HCT116 (cell line): ENCODE measurements at regions not wholly inside any gene's neighbourhood (a gene's known extent, or its start where the extent isn't known, plus 50 kb on each side); places are given as distances from the start of the nearest gene placed in this dataset.

Experiments
- ATAC-seq: fragments of 200-7000 bp; cut with Tn5 transposase; 2 replicates; pipeline ENCODE4 v1.9.1; 2020; ENCODE audit warnings: mild to moderate bottlenecking, moderate library complexity
- BruUV-seq: library from RNA; stranded (reverse); fragments of 400-500 nt; replicated peaks from 2 replicates; lab custom pipeline; 2021; lab: Mats Ljungman, UMichigan
- CTCF ChIA-PET: fragments of 300-600 bp; sonication (Branson Sonifier 250); formaldehyde crosslinking; loops from one replicate; lab custom pipeline; 2021; ENCODE audit warnings: antibody characterized with exemption; lab: Charles Lee
- POLR2A ChIA-PET: fragments of 300-600, 350-600 bp; sonication (Branson Sonifier 250); formaldehyde crosslinking; loops from one replicate; lab custom pipeline; 2021; ENCODE audit warnings: antibody characterized with exemption; lab: Charles Lee
- RAD21 ChIA-PET, 2 experiments: fragments of 300-600 bp; sonication (Branson Sonifier 250); formaldehyde crosslinking; loops; one replicate each; lab custom pipeline; 2023; ENCODE audit warnings: low total read pairs in 2 of 2; ENCODE audit not compliant: uncharacterized antibody in 2 of 2, unreplicated experiment in 2 of 2, low non-redundant PET in 1 of 2; lab: Charles Lee
- DNase-seq: peaks from one replicate; pipeline ENCODE4 v3.0.0-alpha.2; 2010; ENCODE audit warnings: low read depth, low spot score
- H2AFZ ChIP-seq: fragments of 200-600 bp; shearing (Covaris generic), sonication (generic); 2 replicates; pipeline ENCODE4 v1.6.1; 2017; ENCODE audit warnings: low read depth, mixed run types, mixed read lengths, antibody characterized with exemption, low read length; ENCODE audit not compliant: poor library complexity, severe bottlenecking
- H3K27ac ChIP-seq: 2 replicates; pipeline ENCODE4 v1.5.1; 2012; ENCODE audit warnings: low read depth, low read length
- H3K27me3 ChIP-seq: fragments of 200-600 bp; sonication (generic); 2 replicates; pipeline ENCODE4 v1.6.1; 2016; ENCODE audit warnings: mixed run types, low read length, mixed read lengths; ENCODE audit not compliant: insufficient read depth
- H3K36me3 ChIP-seq, 2 experiments: fragments of 200-500 bp in 1 of 2; fragments of 200-600 bp in 1 of 2; sonication (Bioruptor generic) in 1 of 2; sonication (generic) in 1 of 2; 2 replicates each; pipeline versions ENCODE4 v1.5.1 to v1.6.1; 2014 to 2016; ENCODE audit warnings: low read length in 2 of 2, inconsistent platforms in 1 of 2, mixed read lengths in 1 of 2, mixed run types in 1 of 2; ENCODE audit not compliant: insufficient read depth in 2 of 2, control insufficient read depth in 1 of 2
- H3K4me1 ChIP-seq, 2 experiments: fragments of 200-600 bp in 1 of 2; sonication (generic) in 1 of 2; 2 replicates each; pipeline versions ENCODE4 v1.5.1 to v1.6.1; 2012 to 2017; ENCODE audit warnings: low read length in 2 of 2, inconsistent platforms in 1 of 2, mild to moderate bottlenecking in 1 of 2, mixed read lengths in 1 of 2, mixed run types in 1 of 2, moderate library complexity in 1 of 2; ENCODE audit not compliant: insufficient read depth in 2 of 2, control insufficient read depth in 1 of 2
- H3K4me2 ChIP-seq: fragments of 200-600 bp; sonication (generic); 2 replicates; pipeline ENCODE4 v1.6.1; 2017; ENCODE audit warnings: mixed run types, low read length, mixed read lengths
- H3K4me3 ChIP-seq, 2 experiments: fragments of 200-600 bp in 1 of 2; sonication (generic) in 1 of 2; replicated peaks in 1 of 2; 2 replicates each; pipeline ENCODE4 v1.5.1; 2011 to 2016; ENCODE audit warnings: low read length in 2 of 2, control low read depth in 1 of 2, low read depth in 1 of 2, mild to moderate bottlenecking in 1 of 2, mixed read lengths in 1 of 2, mixed run types in 1 of 2
- H3K79me2 ChIP-seq: fragments of 200-600 bp; sonication (generic); 2 replicates; pipeline ENCODE4 v1.6.1; 2017; ENCODE audit warnings: mild to moderate bottlenecking, mixed run types, low read length, moderate library complexity, mixed read lengths; ENCODE audit not compliant: insufficient read depth
- H3K9ac ChIP-seq: fragments of 200-600 bp; sonication (generic); 2 replicates; pipeline ENCODE4 v1.6.1; 2016; ENCODE audit warnings: low read length, mixed read lengths
- H3K9me2 ChIP-seq: fragments of 200-600 bp; sonication (generic), shearing (Covaris generic); 2 replicates; pipeline ENCODE4 v1.6.1; 2017; ENCODE audit warnings: mixed run types, mild to moderate bottlenecking, moderate library complexity; ENCODE audit not compliant: insufficient read depth
- H3K9me3 ChIP-seq, 2 experiments: fragments of 200-500 bp in 1 of 2; fragments of 200-600 bp in 1 of 2; sonication (Bioruptor generic) in 1 of 2; sonication (generic) in 1 of 2; 2 replicates each; pipeline ENCODE4 v1.6.1; 2014 to 2017; ENCODE audit warnings: low read length in 2 of 2, mixed read lengths in 2 of 2, inconsistent platforms in 1 of 2, low read depth in 1 of 2, mild to moderate bottlenecking in 1 of 2, mixed run types in 1 of 2, moderate library complexity in 1 of 2; ENCODE audit not compliant: control insufficient read depth in 1 of 2, insufficient read depth in 1 of 2
- H4K20me1 ChIP-seq: fragments of 200-600 bp; sonication (generic), shearing (Covaris generic); 2 replicates; pipeline ENCODE4 v1.6.1; 2017; ENCODE audit warnings: mixed run types, mild to moderate bottlenecking, moderate library complexity; ENCODE audit not compliant: insufficient read depth
- CBX3 ChIP-seq: IDR thresholded peaks from 2 replicates; pipeline ENCODE4 v1.6.1; 2012; ENCODE audit warnings: low read depth
- CEBPB ChIP-seq: IDR thresholded peaks from 2 replicates; pipeline ENCODE4 v1.6.1; 2012; ENCODE audit warnings: low read depth
- CTCF ChIP-seq, 3 experiments: fragments of 200-600 bp in 1 of 3; sonication (generic) in 1 of 3; IDR thresholded peaks in 2 of 3; conservative IDR thresholded peaks in 1 of 3; 2 replicates each; pipeline ENCODE4 v1.5.1; 2012 to 2017; ENCODE audit warnings: low read depth in 2 of 3, low read length in 2 of 3, antibody characterized with exemption in 1 of 3, borderline replicate concordance in 1 of 3, control low read depth in 1 of 3, mild to moderate bottlenecking in 1 of 3, mixed read lengths in 1 of 3, mixed run types in 1 of 3, moderate library complexity in 1 of 3; ENCODE audit not compliant: insufficient read depth in 1 of 3
- ELF1 ChIP-seq: IDR thresholded peaks from 2 replicates; pipeline ENCODE4 v1.6.1; 2012; ENCODE audit warnings: low read depth, borderline replicate concordance
- EZH2 ChIP-seq: fragments of 200-600 bp; sonication (generic); IDR thresholded peaks from 2 replicates; pipeline ENCODE4 v1.6.1; 2017; ENCODE audit warnings: antibody characterized with exemption, mixed run types
- JUND ChIP-seq: IDR thresholded peaks from 2 replicates; pipeline ENCODE4 v1.6.1; 2012
- POLR2A ChIP-seq: IDR thresholded peaks from 2 replicates; pipeline ENCODE4 v1.7.0; 2011; ENCODE audit warnings: borderline replicate concordance; ENCODE audit not compliant: insufficient read depth, insufficient read length; ENCODE audit errors: extremely low read depth
- POLR2AphosphoS5 ChIP-seq: IDR thresholded peaks from 2 replicates; pipeline ENCODE4 v1.6.1; 2011; ENCODE audit warnings: mild to moderate bottlenecking, low read depth, low read length, moderate library complexity
- SP1 ChIP-seq: IDR thresholded peaks from 2 replicates; pipeline ENCODE4 v1.6.1; 2012; ENCODE audit warnings: low read depth
- SRF ChIP-seq: IDR thresholded peaks from 2 replicates; pipeline ENCODE4 v1.6.1; 2012; ENCODE audit warnings: low read depth
- TCF7L2 ChIP-seq: IDR thresholded peaks from 2 replicates; pipeline ENCODE4 v1.7.0; 2011; ENCODE audit warnings: borderline replicate concordance, inconsistent platforms; ENCODE audit not compliant: insufficient read depth, insufficient read length; ENCODE audit errors: extremely low read depth
- ZFX ChIP-seq: fragments of 450-650 bp; IDR thresholded peaks from 2 replicates; pipeline ENCODE4 v1.6.1; 2017
- intact Hi-C: fragments of 100-400 bp; cut with micrococcal nuclease; formaldehyde crosslinking; loops from 2 replicates; pipeline ENCODE4 v1.10.0; 2022
- TF ChIP-seq, protein P1 (sequence below): IDR thresholded peaks from 2 replicates; pipeline ENCODE4 v1.6.1; 2011; ENCODE audit warnings: mild to moderate bottlenecking, low read length, moderate library complexity; ENCODE audit not compliant: insufficient replicate concordance; ENCODE audit errors: extremely low read depth
- TF ChIP-seq, protein P2 (sequence below): IDR thresholded peaks from 2 replicates; pipeline ENCODE4 v1.6.1; 2012

- H3K4me2 ChIP-seq: no peak overlapping the region
Measured at GRCh38 chr4:176953021-176953420, 160.3 kb upstream of the VEGFC start.

DNA sequence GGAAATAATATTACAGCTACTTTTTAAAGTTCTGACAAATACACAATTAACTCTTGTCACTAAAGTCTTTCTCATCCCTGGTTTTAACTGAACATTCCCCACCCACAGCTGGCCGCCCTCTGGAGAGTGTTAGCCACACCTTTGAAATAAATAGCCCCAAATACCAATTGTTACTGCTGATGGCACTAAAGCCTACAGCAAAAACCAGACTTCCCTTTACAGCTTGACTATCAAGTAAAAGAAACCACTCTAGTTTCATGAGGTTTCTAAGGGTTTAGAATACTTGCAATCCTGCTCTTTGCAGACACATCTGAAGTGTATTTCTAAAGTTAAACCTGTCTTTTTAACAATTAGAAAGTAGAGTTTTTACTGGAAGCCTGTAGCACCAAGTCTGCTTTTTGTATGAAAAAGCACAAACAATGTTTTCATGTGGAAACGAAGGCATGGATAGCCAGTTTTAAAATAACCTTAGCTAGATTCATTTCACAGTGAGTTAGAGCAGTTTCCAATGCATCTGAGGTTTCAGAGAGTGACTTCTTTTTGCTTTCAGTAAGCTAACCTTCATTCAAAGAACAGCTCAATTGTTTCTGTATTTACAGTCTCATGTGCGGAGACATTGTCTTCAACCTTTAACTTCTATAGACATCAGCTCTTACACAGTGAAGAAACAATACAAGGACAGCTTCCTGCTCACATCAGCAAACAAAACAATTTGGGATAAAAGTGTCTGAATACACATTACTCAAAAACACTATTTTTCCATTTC, 164.8 kb upstream of the VEGFC start:
- intact Hi-C loops: no loop called here
- Histone ChIP-seq H4K20me1 (no peaks in the 10 kb centered on the region), H3K27me3 (no peaks in the 10 kb centered on the region), H3K4me3 (no peak overlapping the region), H3K9me3 (no peaks in the 10 kb centered on the region), H2AFZ (no peak overlapping the region), H3K27ac (no peak overlapping the region), H3K4me1 (no peaks in the 10 kb centered on the region), H3K9me2 (no peaks in the 10 kb centered on the region), H3K36me3 (no peaks in the 10 kb centered on the region), H3K79me2 (no peaks in the 10 kb centered on the region), H3K4me2 (no peak overlapping the region), H3K9ac (no peak overlapping the region)
- POLR2A ChIA-PET: no interaction called here
- no TSS peak for BruUV-seq
- DNase-seq (no peak), ATAC-seq (no peak)
- CTCF ChIA-PET: interaction anchor here (1.3 kb wide), 1 partner anchor 10 kb away, joined by 5 read pairs; no protein-coding TSS in a partner anchor
- TF ChIP-seq CTCF (IDR thresholded peaks at IDR 0.05 in 2 of 3, conservative IDR thresholded peaks at IDR 0.05 in 1 of 3; ENCODE audit: borderline replicate concordance in 1 of 3, insufficient read depth in 1 of 3, low read depth in 2 of 3, low read length in 2 of 3) (no peak), ELF1 (no peak), TCF7L2 (no peak), POLR2AphosphoS5 (no peak), CEBPB (no peak), ZFX (no peak), EZH2 (no peak), POLR2A (no peak), JUND (no peak), SP1 (no peak), SRF (no peak)
- TF ChIP-seq, protein P1, sequence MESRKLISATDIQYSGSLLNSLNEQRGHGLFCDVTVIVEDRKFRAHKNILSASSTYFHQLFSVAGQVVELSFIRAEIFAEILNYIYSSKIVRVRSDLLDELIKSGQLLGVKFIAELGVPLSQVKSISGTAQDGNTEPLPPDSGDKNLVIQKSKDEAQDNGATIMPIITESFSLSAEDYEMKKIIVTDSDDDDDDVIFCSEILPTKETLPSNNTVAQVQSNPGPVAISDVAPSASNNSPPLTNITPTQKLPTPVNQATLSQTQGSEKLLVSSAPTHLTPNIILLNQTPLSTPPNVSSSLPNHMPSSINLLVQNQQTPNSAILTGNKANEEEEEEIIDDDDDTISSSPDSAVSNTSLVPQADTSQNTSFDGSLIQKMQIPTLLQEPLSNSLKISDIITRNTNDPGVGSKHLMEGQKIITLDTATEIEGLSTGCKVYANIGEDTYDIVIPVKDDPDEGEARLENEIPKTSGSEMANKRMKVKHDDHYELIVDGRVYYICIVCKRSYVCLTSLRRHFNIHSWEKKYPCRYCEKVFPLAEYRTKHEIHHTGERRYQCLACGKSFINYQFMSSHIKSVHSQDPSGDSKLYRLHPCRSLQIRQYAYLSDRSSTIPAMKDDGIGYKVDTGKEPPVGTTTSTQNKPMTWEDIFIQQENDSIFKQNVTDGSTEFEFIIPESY: no peak
- RAD21 ChIA-PET: no interaction called here

More at GRCh38 chr4:176953021-176953420, 160.3 kb upstream of the VEGFC start:
- ChIA-PET RAD21 (no interaction called here), POLR2A (no interaction called here), CTCF (no interaction called here)
- Histone ChIP-seq H3K4me1 (no peaks in the 10 kb centered on the region), H4K20me1 (no peaks in the 10 kb centered on the region), H3K27me3 (no peaks in the 10 kb centered on the region), H3K9me2 (no peaks in the 10 kb centered on the region), H3K36me3 (no peaks in the 10 kb centered on the region), H3K9ac (no peak overlapping the region), H3K79me2 (no peaks in the 10 kb centered on the region), H3K4me3 (no peak overlapping the region), H3K9me3 (no peaks in the 10 kb centered on the region), H3K27ac (no peak overlapping the region), H2AFZ (no peak overlapping the region)
- no peak for TF ChIP-seq EZH2
- TF ChIP-seq CBX3: no peak
- TF ChIP-seq, protein P2, sequence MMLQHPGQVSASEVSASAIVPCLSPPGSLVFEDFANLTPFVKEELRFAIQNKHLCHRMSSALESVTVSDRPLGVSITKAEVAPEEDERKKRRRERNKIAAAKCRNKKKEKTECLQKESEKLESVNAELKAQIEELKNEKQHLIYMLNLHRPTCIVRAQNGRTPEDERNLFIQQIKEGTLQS: no peak
- DNase-seq (no peak), ATAC-seq (no peak)
- intact Hi-C loops: no loop called here
- BruUV-seq: no TSS peak
